ENCODE measurements at regions not wholly inside any gene's neighbourhood (a gene's known extent, or its start where the extent isn't known, plus 50 kb on each side); places are given as distances from the start of the nearest gene placed in this dataset.

GRCh38 chr16:66226762-66227161 is 139.7 kb upstream of the CDH5 start:
- H3K9me3 ChIP-seq (ENCODE audit: control insufficient read depth in 1 of 2, insufficient read depth in 1 of 2, low read depth in 1 of 2, low read length in 2 of 2) = no peaks in the 10 kb centered on the region

More at GRCh38 chr16:66226762-66227161, 139.7 kb upstream of the CDH5 start:
- Histone ChIP-seq H3K27ac (ENCODE audit: low read depth, low read length) (no peak overlapping the region), H3K9me2 (ENCODE audit: insufficient read depth) (no peaks in the 10 kb centered on the region), H3K79me2 (ENCODE audit: insufficient read depth, low read length) (no peaks in the 10 kb centered on the region), H4K20me1 (ENCODE audit: insufficient read depth) (no peaks in the 10 kb centered on the region), H3K4me3 (replicated peaks in 1 of 2; ENCODE audit: low read depth in 1 of 2, low read length in 2 of 2) (no peak overlapping the region), H2AFZ (ENCODE audit: low read depth, low read length, poor library complexity, severe bottlenecking) (no peak overlapping the region), H3K4me2 (ENCODE audit: low read length) (no peak overlapping the region), H3K4me1 (ENCODE audit: control insufficient read depth in 1 of 2, insufficient read depth in 2 of 2, low read length in 2 of 2) (no peaks in the 10 kb centered on the region), H3K27me3 (ENCODE audit: insufficient read depth, low read length) (peaks cover 48% of the 10 kb centered on the region), H3K9ac (ENCODE audit: low read length) (no peak overlapping the region), H3K36me3 (ENCODE audit: control insufficient read depth in 1 of 2, insufficient read depth in 2 of 2, low read length in 2 of 2) (no peaks in the 10 kb centered on the region)
- ATAC-seq (no peak), DNase-seq (ENCODE audit: low read depth, low spot score) (no peak)
- ChIA-PET CTCF (no interaction called here), RAD21 (ENCODE audit: low non-redundant PET in 1 of 2, low total read pairs in 2 of 2, uncharacterized antibody in 2 of 2, unreplicated experiment in 2 of 2) (no interaction called here), POLR2A (no interaction called here)
- BruUV-seq (replicated peaks) = no TSS peak
- intact Hi-C loops (cut with micrococcal nuclease) = no loop called here
- no peak for TF ChIP-seq SRF (IDR thresholded peaks at IDR 0.05; ENCODE audit: low read depth)
- TF ChIP-seq CEBPB (IDR thresholded peaks at IDR 0.05; ENCODE audit: low read depth) = no peak
- no peak for TF ChIP-seq ZNF274 (IDR thresholded peaks at IDR 0.05; ENCODE audit: low read depth, low read length)
- no peak for TF ChIP-seq FOSL1 (IDR thresholded peaks at IDR 0.05; ENCODE audit: low read depth)
- no peak for TF ChIP-seq EZH2 (IDR thresholded peaks at IDR 0.05)
- TF ChIP-seq ATF3 (IDR thresholded peaks at IDR 0.05) = no peak
- no peak for TF ChIP-seq EZH2phosphoT487 (IDR thresholded peaks at IDR 0.05; ENCODE audit: borderline replicate concordance)
- no peak for TF ChIP-seq JUND (IDR thresholded peaks at IDR 0.05)
- no peak for TF ChIP-seq SP1 (IDR thresholded peaks at IDR 0.05; ENCODE audit: low read depth)
- no peak for TF ChIP-seq CTCF (IDR thresholded peaks at IDR 0.05 in 2 of 3, conservative IDR thresholded peaks at IDR 0.05 in 1 of 3; ENCODE audit: borderline replicate concordance in 1 of 3, insufficient read depth in 1 of 3, low read depth in 2 of 3, low read length in 2 of 3)
- TF ChIP-seq TCF7L2 (IDR thresholded peaks at IDR 0.05; ENCODE audit: borderline replicate concordance, extremely low read depth, insufficient read depth, insufficient read length) = no peak
- no peak for TF ChIP-seq SIN3A (IDR thresholded peaks at IDR 0.05; ENCODE audit: low read depth)
- TF ChIP-seq CBX3 (IDR thresholded peaks at IDR 0.05; ENCODE audit: low read depth) = no peak
